DND-41 (cell line): ENCODE measurements at regions not wholly inside any gene's neighbourhood (a gene's known extent, or its start where the extent isn't known, plus 50 kb on each side); places are given as distances from the start of the nearest gene placed in this dataset.

Source experiments
- CTCF ChIP-seq: IDR thresholded peaks from 2 replicates; pipeline ENCODE4 v1.5.1; 2012; ENCODE audit warnings: borderline replicate concordance, low read length, moderate library complexity, mild to moderate bottlenecking; ENCODE audit not compliant: poor library complexity, severe bottlenecking; ENCODE audit errors: extremely low read depth
- EZH2 ChIP-seq: IDR thresholded peaks from 3 replicates; pipeline ENCODE4 v1.6.1; 2012; ENCODE audit warnings: borderline replicate concordance, low read depth, mild to moderate bottlenecking, moderate library complexity, low read length, inconsistent platforms; ENCODE audit not compliant: severe bottlenecking

GRCh38 chrX:20329435-20329834 lies 62.7 kb upstream of the RPS6KA3 start:
- TF ChIP-seq CTCF (no peak), EZH2 (no peak)
